HuH-7.5 (cell line): ENCODE measurements at regions not wholly inside any gene's neighbourhood (a gene's known extent, or its start where the extent isn't known, plus 50 kb on each side); places are given as distances from the start of the nearest gene placed in this dataset.
"Not testable (repeated sequence)": the region's sequence is repeated elsewhere in the genome, so short reads cannot be mapped to it uniquely, and the experiment has no call there.

ENCODE experiments used
- DNase-seq: peaks from one replicate; pipeline ENCODE4 v3.0.0; 2011; ENCODE audit warnings: low spot score

GRCh38 chr2:53490659-53491058 is 276.9 kb upstream of the CHAC2 start:
- DNase-seq: no peak

- DNase-seq: not testable (repeated sequence)
These were observed 281.3 kb upstream of the CHAC2 start for GRCh38 chr2:53486185-53486899.

- DNase-seq: no peak
These were observed 282.4 kb upstream of the CHAC2 start for GRCh38 chr2:53485021-53485728.

- DNase-seq: no peak
These were observed 283.1 kb upstream of the CHAC2 start for GRCh38 chr2:53484531-53484930.

GRCh38 chr2:53477517-53477916 is 290.1 kb upstream of the CHAC2 start:
- DNase-seq: no peak

- DNase-seq: no peak
These were observed 290.8 kb upstream of the CHAC2 start for GRCh38 chr2:53476834-53477233.

GRCh38 chr2:53475766-53476165 is 291.8 kb upstream of the CHAC2 start:
- DNase-seq: no peak

- DNase-seq: no peak
These were observed 292.3 kb upstream of the CHAC2 start for GRCh38 chr2:53475321-53475720.

- DNase-seq: no peak
These were observed 292.7 kb upstream of the CHAC2 start for GRCh38 chr2:53474914-53475313.

GRCh38 chr2:53473775-53474311 is 293.8 kb upstream of the CHAC2 start:
- DNase-seq: no peak

GRCh38 chr2:53473236-53473635 is 294.4 kb upstream of the CHAC2 start:
- no peak for DNase-seq

- no peak for DNase-seq
These were observed 300.0 kb upstream of the CHAC2 start for GRCh38 chr2:53467467-53468180.

GRCh38 chr2:53463806-53464726 is 303.5 kb upstream of the CHAC2 start:
- DNase-seq: no peak

GRCh38 chr2:53460937-53461336 is 306.7 kb upstream of the CHAC2 start:
- DNase-seq: no peak

GRCh38 chr2:53460347-53460746 is 307.3 kb upstream of the CHAC2 start:
- DNase-seq: no peak

GRCh38 chr2:53455094-53455493 is 312.5 kb upstream of the CHAC2 start:
- no peak for DNase-seq

- DNase-seq: no peak
These were observed 314.5 kb upstream of the CHAC2 start for GRCh38 chr2:53452957-53453748.

- DNase-seq: no peak
These were observed 315.2 kb upstream of the CHAC2 start for GRCh38 chr2:53452400-53452799.

GRCh38 chr2:53450923-53451322 is 316.7 kb upstream of the CHAC2 start:
- no peak for DNase-seq

- no peak for DNase-seq
These were observed 319.0 kb upstream of the CHAC2 start for GRCh38 chr2:53448591-53448990.

GRCh38 chr2:53448086-53448485 is 319.5 kb upstream of the CHAC2 start:
- no peak for DNase-seq
